HEK293 (cell line): ENCODE measurements at regions not wholly inside any gene's neighbourhood (a gene's known extent, or its start where the extent isn't known, plus 50 kb on each side); places are given as distances from the start of the nearest gene placed in this dataset.

Experiments
- CTCF ChIA-PET: fragments of 350-600 bp; formaldehyde crosslinking; extraction: SDS; loops from one replicate; lab custom pipeline; 2021; ENCODE audit warnings: antibody characterized with exemption; lab: Yijun Ruan, JAX
- POLR2A ChIA-PET: fragments of 300-600 bp; formaldehyde crosslinking; extraction: SDS; loops from one replicate; lab custom pipeline; 2020; ENCODE audit warnings: antibody characterized with exemption, inconsistent platforms; lab: Yijun Ruan, JAX
- H3K27ac ChIP-seq: fragments of 200-500 bp; sonication (Bioruptor generic); 2 replicates; pipeline ENCODE4 v1.5.1; 2014; ENCODE audit warnings: low read depth, low read length, control low read depth, inconsistent platforms; ENCODE audit errors: extremely low read depth
- H3K36me3 ChIP-seq, 2 experiments: fragments of 200-500 bp in 1 of 2; sonication (Bioruptor generic) in 1 of 2; 1 replicate in 1 of 2; 2 replicates in 1 of 2; pipeline ENCODE4 v1.5.1; 2014 to 2017; ENCODE audit warnings: inconsistent platforms in 2 of 2, low read length in 2 of 2; ENCODE audit not compliant: control insufficient read depth in 2 of 2, insufficient read depth in 1 of 2
- H3K4me1 ChIP-seq: fragments of 200-500 bp; sonication (Bioruptor generic); 2 replicates; pipeline ENCODE4 v1.5.1; 2014; ENCODE audit warnings: mild to moderate bottlenecking, low read length, inconsistent platforms; ENCODE audit not compliant: control insufficient read depth, insufficient read depth
- H3K4me3 ChIP-seq: 2 replicates; pipeline ENCODE4 v1.5.1; 2011; ENCODE audit warnings: low read depth, mild to moderate bottlenecking, control low read depth, low read length, moderate library complexity
- H3K9me3 ChIP-seq: fragments of 200-500 bp; sonication (Bioruptor generic); 2 replicates; pipeline ENCODE4 v1.5.1; 2014; ENCODE audit warnings: low read depth, low read length, inconsistent platforms; ENCODE audit not compliant: control insufficient read depth, insufficient read depth
- ATF2 ChIP-seq: fragments of 450-650 bp; formaldehyde crosslinking; IDR thresholded peaks from 2 replicates; pipeline ENCODE4 v1.5.1; 2016; ENCODE audit warnings: missing biosample characterization, missing genetic modification characterization, low read depth
- GFI1B ChIP-seq: fragments of 450-650 bp; formaldehyde crosslinking; IDR thresholded peaks from 2 replicates; pipeline ENCODE4 v1.5.1; 2016; ENCODE audit warnings: missing biosample characterization, missing genetic modification characterization
- GLI4 ChIP-seq: fragments of 450-650 bp; formaldehyde crosslinking; IDR thresholded peaks from 2 replicates; pipeline ENCODE4 v1.5.1; 2016; ENCODE audit warnings: missing biosample characterization, missing genetic modification characterization
- HOXC10 ChIP-seq: sonication (generic); formaldehyde crosslinking; IDR thresholded peaks from 2 replicates; pipeline ENCODE4 v1.8.1; 2023; ENCODE audit warnings: mild to moderate bottlenecking, missing genetic modification reagents
- MYNN ChIP-seq: fragments of 450-650 bp; formaldehyde crosslinking; IDR thresholded peaks from 2 replicates; pipeline ENCODE4 v1.5.1; 2016; ENCODE audit warnings: missing biosample characterization, missing genetic modification characterization, borderline replicate concordance
- PRDM4 ChIP-seq: fragments of 450-650 bp; formaldehyde crosslinking; IDR thresholded peaks from 2 replicates; pipeline ENCODE4 v1.5.1; 2017; ENCODE audit warnings: missing biosample characterization, missing genetic modification characterization
- REPIN1 ChIP-seq: fragments of 450-650 bp; formaldehyde crosslinking; IDR thresholded peaks from 2 replicates; pipeline ENCODE4 v1.5.1; 2017; ENCODE audit warnings: missing biosample characterization, missing genetic modification characterization, low read depth
- SETDB1 ChIP-seq: IDR thresholded peaks from one replicate; pipeline ENCODE4 v1.6.1; 2017; ENCODE audit warnings: mild to moderate bottlenecking, low read length, moderate library complexity, mixed read lengths; ENCODE audit not compliant: insufficient read length
- WT1 ChIP-seq: fragments of 450-650 bp; formaldehyde crosslinking; IDR thresholded peaks from 2 replicates; pipeline ENCODE4 v1.5.1; 2016; ENCODE audit warnings: missing biosample characterization, missing genetic modification characterization
- ZBTB11 ChIP-seq: fragments of 450-650 bp; formaldehyde crosslinking; conservative IDR thresholded peaks from 2 replicates; pipeline ENCODE4 v1.5.1; 2016; ENCODE audit warnings: low read depth, missing biosample characterization, missing genetic modification characterization
- ZNF10 ChIP-seq: fragments of 450-650 bp; formaldehyde crosslinking; IDR thresholded peaks from 2 replicates; pipeline ENCODE4 v1.5.1; 2017; ENCODE audit warnings: missing biosample characterization, missing genetic modification characterization
- ZNF112 ChIP-seq: fragments of 450-650 bp; formaldehyde crosslinking; IDR thresholded peaks from 2 replicates; pipeline ENCODE4 v1.5.0; 2017; ENCODE audit warnings: missing biosample characterization, missing genetic modification characterization
- ZNF133 ChIP-seq: fragments of 450-650 bp; formaldehyde crosslinking; IDR thresholded peaks from 2 replicates; pipeline ENCODE4 v1.5.1; 2016; ENCODE audit warnings: missing biosample characterization, missing genetic modification characterization
- ZNF211 ChIP-seq: fragments of 450-650 bp; formaldehyde crosslinking; IDR thresholded peaks from 2 replicates; pipeline ENCODE4 v1.5.1; 2016; ENCODE audit warnings: low read depth, missing biosample characterization, missing genetic modification characterization
- ZNF221 ChIP-seq: fragments of 450-650 bp; formaldehyde crosslinking; IDR thresholded peaks from 2 replicates; pipeline ENCODE4 v1.5.1; 2017; ENCODE audit warnings: missing biosample characterization, missing genetic modification characterization, borderline replicate concordance
- ZNF501 ChIP-seq: fragments of 450-650 bp; formaldehyde crosslinking; IDR thresholded peaks from 2 replicates; pipeline ENCODE4 v1.5.1; 2016; ENCODE audit warnings: missing biosample characterization, missing genetic modification characterization

- Histone ChIP-seq H3K9me3 (no peaks in the 10 kb centered on the region), H3K36me3 (no peaks in the 10 kb centered on the region; a peak in 1 of 3 replicates), H3K4me3 (no peak overlapping the region), H3K4me1 (no peaks in the 10 kb centered on the region), H3K27ac (no peak overlapping the region)
- CTCF ChIA-PET = no interaction called here
- POLR2A ChIA-PET = no interaction called here
- no peak for TF ChIP-seq GLI4 (tag by site-specific recombination)
- TF ChIP-seq ZNF211 (tag by site-specific recombination) = peak; percentile 87
These were observed 107.5 kb downstream of the MSTN start for GRCh38 chr2:189954989-189955388.

GRCh38 chr2:189952536-189953109 lies 109.9 kb downstream of the MSTN start:
- no peaks in the 10 kb centered on the region; a peak in 1 of 3 replicates for H3K36me3 ChIP-seq
- TF ChIP-seq ZNF10 (tag by site-specific recombination) (no peak), WT1 (tag by site-specific recombination) (no peak), ZNF221 (tag by site-specific recombination) (no peak), PRDM4 (tag by site-specific recombination) (no peak)
- H3K4me3 ChIP-seq = no peak overlapping the region
- H3K4me1 ChIP-seq = no peaks in the 10 kb centered on the region
- ChIA-PET POLR2A (no interaction called here), CTCF (no interaction called here)
- H3K9me3 ChIP-seq = no peaks in the 10 kb centered on the region
- H3K27ac ChIP-seq = no peak overlapping the region

GRCh38 chr2:189951791-189952535 lies 110.6 kb downstream of the MSTN start:
- ChIA-PET CTCF (no interaction called here), POLR2A (no interaction called here)
- H3K4me3 ChIP-seq = no peak overlapping the region
- no peak for TF ChIP-seq MYNN (tag by site-specific recombination)
- TF ChIP-seq HOXC10 (CRISPR knock-in tag) = no peak
- no peak for TF ChIP-seq ZNF112 (tag by site-specific recombination)
- TF ChIP-seq ZNF133 (tag by site-specific recombination) = no peak
- TF ChIP-seq GFI1B (tag by site-specific recombination) = no peak
- TF ChIP-seq ZNF501 (tag by site-specific recombination) = no peak
- no peak for TF ChIP-seq REPIN1
- TF ChIP-seq SETDB1 = no peak
- TF ChIP-seq ATF2 (tag by site-specific recombination) = no peak
- no peak for TF ChIP-seq ZBTB11 (tag by site-specific recombination)
- no peak overlapping the region for H3K27ac ChIP-seq
- no peaks in the 10 kb centered on the region for H3K36me3 ChIP-seq
- H3K4me1 ChIP-seq = no peaks in the 10 kb centered on the region
- no peaks in the 10 kb centered on the region for H3K9me3 ChIP-seq
